Activated T-helper 1 cell treated with anti-CD3 and anti-CD28 coated beads, Interleukin-2, amount 50 U/mL, for 16 hours (primary cell): ENCODE measurements at regions not wholly inside any gene's neighbourhood (a gene's known extent, or its start where the extent isn't known, plus 50 kb on each side); places are given as distances from the start of the nearest gene placed in this dataset.
A peak's percentile ranks its signal among the peaks of the same experiment; 100 is the strongest.
"Not testable (repeated sequence)": the region's sequence is repeated elsewhere in the genome, so short reads cannot be mapped to it uniquely, and the experiment has no call there.

Experiments used
- DNase-seq, 2 donors: peaks; one replicate each; pipeline ENCODE4 v3.0.0-alpha.2; 2020; ENCODE audit warnings: low read depth in 1 of 2, low spot score in 1 of 2

GRCh38 chr12:104906695-104907094 lies 51.4 kb downstream of the SLC41A2 start:
- no peak for DNase-seq

- DNase-seq: not testable (repeated sequence)
These were observed 52.6 kb downstream of the SLC41A2 start for GRCh38 chr12:104905446-104905845.

GRCh38 chr12:104903648-104904423 lies 54.3 kb downstream of the SLC41A2 start:
- no peak for DNase-seq

GRCh38 chr12:104902125-104902524 lies 56.0 kb downstream of the SLC41A2 start:
- DNase-seq: no peak

GRCh38 chr12:104896710-104897109 lies 61.4 kb downstream of the SLC41A2 start:
- DNase-seq: no peak

GRCh38 chr12:104896146-104896545 lies 61.9 kb downstream of the SLC41A2 start:
- DNase-seq: no peak

GRCh38 chr12:104895415-104895814 lies 62.7 kb downstream of the SLC41A2 start:
- no peak for DNase-seq

GRCh38 chr12:104890476-104891096 lies 67.5 kb downstream of the SLC41A2 start:
- DNase-seq: no peak

GRCh38 chr12:104889735-104890134 lies 68.4 kb downstream of the SLC41A2 start:
- DNase-seq: no peak

GRCh38 chr12:104888892-104889291 lies 69.2 kb downstream of the SLC41A2 start:
- no peak for DNase-seq

- DNase-seq: no peak
These were observed 69.6 kb downstream of the SLC41A2 start for GRCh38 chr12:104888481-104888880.

- no peak for DNase-seq
These were observed 70.6 kb downstream of the SLC41A2 start for GRCh38 chr12:104887452-104887851.

GRCh38 chr12:104886418-104887401 lies 71.4 kb downstream of the SLC41A2 start:
- DNase-seq: no peak

GRCh38 chr12:104878858-104879257 lies 79.2 kb downstream of the SLC41A2 start:
- not testable (repeated sequence) for DNase-seq

- peak in 1 of 2 donors; percentile 3 for DNase-seq
These were observed 80.9 kb downstream of the SLC41A2 start for GRCh38 chr12:104877103-104877705.

- DNase-seq: no peak
These were observed 84.7 kb downstream of the SLC41A2 start for GRCh38 chr12:104873374-104873773.

- no peak for DNase-seq
These were observed 87.3 kb downstream of the SLC41A2 start for GRCh38 chr12:104870797-104871196.

GRCh38 chr12:104866291-104866690 lies 91.8 kb downstream of the SLC41A2 start:
- no peak for DNase-seq

- DNase-seq: no peak
These were observed 93.0 kb downstream of the SLC41A2 start for GRCh38 chr12:104865080-104865479.

GRCh38 chr12:104864668-104865067 lies 93.4 kb downstream of the SLC41A2 start:
- DNase-seq: no peak

GRCh38 chr12:104863296-104863948 lies 94.7 kb downstream of the SLC41A2 start:
- DNase-seq: no peak
